ENCODE measurements at regions not wholly inside any gene's neighbourhood (a gene's known extent, or its start where the extent isn't known, plus 50 kb on each side); places are given as distances from the start of the nearest gene placed in this dataset.

DNA sequence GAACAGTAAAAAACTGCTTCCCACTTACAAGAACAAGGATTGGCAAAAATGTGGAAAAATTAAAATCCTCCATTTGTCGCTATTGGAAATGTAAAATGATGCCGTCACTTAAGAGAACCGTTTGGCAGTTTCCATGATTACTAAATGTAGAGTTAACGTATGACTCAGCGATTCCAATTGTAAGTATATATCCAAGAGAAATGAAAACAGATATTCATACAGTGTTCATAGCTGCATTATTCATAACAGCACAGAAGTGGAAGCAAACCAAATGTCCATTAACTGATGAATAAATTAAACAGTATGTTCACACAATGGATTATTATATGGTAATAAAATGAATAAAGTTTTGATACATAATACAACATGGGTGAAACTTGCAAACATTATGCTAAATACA is 971.0 kb downstream of the AMY1C start:
- no peak for DNase-seq

- no peak for DNase-seq
Observed at GRCh38 chr1:104726917-104727316, 977.2 kb downstream of the AMY1C start.

- no peak for DNase-seq
Observed at GRCh38 chr1:104733866-104734265, 984.2 kb downstream of the AMY1C start.

DNA sequence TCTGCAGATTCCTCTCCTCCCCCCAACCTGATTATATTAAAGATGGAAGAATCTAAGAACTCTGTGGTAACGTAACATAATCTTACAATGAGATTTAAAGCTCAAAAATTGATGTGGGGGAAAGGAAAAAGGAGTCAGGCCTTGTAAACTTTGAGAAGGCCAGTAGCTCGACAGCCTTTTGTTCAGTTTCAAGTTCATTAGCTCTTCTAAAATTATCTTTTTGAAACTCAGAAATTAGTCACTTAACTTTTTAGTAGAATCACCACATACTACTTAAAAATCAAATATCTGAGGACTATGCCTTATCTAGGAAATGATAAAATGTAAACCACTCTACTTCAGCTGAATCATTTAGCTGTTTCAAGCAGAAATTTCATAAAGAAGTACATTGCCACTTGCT is 996.2 kb downstream of the AMY1C start:
- no peak for DNase-seq

DNA sequence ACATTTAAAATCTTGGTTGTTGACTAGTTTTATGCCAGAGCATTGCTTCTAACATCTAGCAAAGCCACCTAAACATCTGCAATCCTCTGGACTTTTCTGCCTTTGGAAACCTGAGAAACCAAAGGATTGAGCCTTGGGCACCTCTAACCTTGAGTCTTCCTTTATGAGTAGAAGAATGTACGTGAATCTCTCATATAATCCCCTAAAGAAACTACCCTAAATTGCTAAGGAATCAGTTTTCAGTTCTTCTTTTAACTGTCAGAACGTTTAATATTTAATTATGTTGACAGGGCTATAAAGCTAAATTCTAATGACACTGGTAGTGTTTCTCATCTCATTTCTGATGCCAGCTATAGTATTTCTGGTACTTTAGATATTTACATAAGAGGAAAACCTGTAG is 997.3 kb downstream of the AMY1C start:
- no peak for DNase-seq

GRCh38 chr1:104760017-104760416 is 1010.3 kb downstream of the AMY1C start:
- no peak for DNase-seq

- no peak for DNase-seq
Observed at GRCh38 chr1:104761961-104762570, 1012.4 kb downstream of the AMY1C start.

DNA sequence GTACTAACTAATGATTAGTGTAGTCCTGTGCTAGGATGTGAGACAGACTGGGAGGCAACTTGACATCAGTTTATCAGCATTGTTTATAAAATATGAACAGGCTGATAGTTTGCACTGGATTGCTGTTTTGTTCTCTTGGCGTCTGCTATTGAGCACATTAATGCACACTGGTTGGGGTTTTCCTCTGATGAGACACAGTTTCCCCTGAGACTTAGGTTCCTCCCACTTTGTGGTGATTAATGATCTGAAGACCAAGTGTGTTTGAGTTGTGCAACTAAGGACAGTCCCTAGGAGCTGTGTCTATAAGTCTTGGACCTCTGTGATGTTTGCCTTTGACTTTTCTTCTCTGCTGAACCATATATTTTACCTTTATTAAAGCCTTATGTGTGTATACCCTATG is 1015.4 kb downstream of the AMY1C start:
- DNase-seq = no peak

DNA sequence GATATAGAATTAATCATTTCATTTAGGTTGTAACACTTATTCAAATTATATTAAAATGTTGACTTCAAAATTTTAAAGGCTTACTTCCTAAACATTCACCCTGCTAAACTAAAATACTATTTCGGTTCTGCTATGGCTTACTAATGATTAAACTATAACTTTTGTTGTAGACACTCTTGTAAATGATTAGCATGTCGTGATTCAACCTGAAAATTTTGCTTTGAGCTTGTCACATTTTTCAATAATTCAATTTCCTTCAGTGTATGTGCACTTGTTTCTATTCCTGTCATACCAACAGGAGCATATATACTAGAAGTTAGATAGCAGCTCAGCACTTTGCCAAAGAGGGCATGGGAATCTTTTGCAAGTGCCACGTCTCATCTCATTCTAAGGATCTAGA is 1018.8 kb downstream of the AMY1C start:
- no peak for DNase-seq

DNA sequence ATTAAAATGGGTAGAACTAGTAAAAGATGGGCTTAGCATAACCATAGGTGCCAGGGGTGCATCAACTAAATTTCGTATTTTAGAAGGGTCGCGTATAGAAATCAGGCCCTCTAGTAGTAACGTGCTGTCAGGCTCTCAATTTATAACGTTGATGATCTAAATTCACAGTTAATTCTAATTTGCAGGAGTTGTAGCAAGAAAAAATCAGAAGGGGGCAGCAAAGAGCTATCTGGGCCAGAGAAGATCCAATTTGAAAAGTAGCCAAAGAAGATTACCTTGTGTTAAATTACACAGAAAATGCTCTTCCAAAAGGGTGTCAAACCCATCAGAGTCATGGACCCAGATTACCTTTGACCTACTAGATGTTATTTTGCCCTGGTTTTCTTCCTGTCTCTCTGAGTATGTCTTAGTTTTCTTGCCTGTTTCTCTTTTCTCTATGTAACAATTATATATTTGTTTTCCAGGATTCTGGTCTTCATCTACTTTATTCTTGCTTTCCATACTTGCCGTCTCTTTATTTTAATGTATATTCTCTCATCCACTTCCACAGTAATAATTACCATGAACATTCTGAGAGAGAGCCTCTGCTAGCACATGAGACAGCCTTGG is 1030.9 kb downstream of the AMY1C start:
- no peak for DNase-seq

DNA sequence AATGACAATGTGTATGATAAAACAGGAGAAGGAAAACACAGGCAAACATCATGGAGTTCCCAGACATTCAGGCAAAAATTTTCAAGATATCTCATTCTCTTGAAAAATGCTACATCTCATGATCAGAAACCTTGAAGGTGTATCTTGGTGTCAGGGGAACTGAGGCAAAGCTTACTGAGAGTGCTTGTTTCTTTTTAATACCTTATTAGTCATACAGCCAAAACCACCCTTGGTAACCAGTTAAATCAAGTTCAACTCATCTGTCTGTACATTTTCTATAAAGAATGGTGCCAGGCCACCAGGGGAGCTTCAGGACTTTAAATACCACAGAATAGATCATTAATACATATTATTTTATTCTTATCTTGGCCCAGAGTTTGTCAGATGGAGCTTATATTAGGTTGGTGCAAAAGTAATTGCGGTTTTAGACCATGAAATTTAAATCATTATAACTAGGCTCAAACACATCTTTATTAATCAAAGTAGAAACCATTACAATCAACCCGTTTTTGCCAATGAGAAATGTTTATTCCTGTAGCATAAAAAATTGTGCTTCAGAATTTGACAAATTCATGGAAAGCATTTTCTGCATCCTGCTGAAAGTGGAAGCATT is 1036.0 kb downstream of the AMY1C start:
- DNase-seq = no peak

DNA sequence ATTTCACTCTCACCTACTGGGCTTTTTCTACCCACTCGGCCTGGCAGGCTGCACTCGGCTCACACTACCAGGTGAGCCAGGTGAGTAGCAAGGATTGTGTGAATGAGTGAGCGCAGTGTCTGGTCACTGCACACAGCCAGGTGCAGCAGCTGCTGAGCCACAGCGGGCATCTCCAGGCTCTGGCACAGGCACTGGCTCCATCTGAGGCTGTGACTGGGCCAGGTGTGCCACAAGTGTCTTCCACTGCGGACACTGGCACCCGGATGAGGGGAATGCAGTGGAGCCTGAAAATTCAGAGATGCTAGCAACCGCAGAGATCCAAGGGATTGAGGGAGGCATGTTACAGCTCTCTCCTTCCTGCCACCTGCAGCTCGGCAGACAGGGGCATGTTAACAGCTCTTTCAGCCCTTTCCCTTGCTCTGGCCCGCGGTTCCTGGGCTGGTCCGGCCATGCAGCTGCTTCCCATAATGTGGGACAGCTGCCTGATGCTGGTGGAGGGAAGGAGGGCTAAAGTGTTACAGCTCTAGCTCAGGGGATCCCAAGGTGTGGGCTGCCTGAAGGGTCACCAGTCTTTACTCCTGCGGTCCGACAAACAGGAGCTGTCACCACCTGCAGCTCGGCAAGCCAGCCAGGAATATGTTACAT is 1038.3 kb downstream of the AMY1C start:
- no peak for DNase-seq

- DNase-seq = no peak
Observed at GRCh38 chr1:104791030-104791429, 1041.3 kb downstream of the AMY1C start.

GRCh38 chr1:104794035-104794434 is 1044.3 kb downstream of the AMY1C start:
- DNase-seq = no peak

DNA sequence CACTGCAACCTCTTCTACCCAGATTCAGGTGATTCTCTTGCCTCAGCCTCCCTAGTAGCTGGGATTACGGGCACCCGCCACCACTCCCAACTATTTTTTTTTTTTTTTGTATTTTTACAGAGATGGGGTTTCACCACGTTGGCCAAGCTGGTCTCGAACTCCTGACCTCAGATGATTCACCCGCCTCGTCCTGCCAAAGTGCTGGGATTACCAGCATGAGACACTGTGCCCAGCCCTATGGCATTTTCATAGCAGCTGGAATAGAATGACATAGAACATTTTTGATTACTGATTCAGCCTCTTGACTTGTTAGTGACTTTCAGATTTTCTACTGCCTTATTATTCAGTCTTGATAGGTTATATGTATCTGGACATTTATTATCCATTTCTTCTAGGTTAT is 1046.2 kb downstream of the AMY1C start:
- no peak for DNase-seq

GRCh38 chr1:104797982-104798381 is 1048.3 kb downstream of the AMY1C start:
- no peak for DNase-seq

GRCh38 chr1:104801344-104801743 is 1051.6 kb downstream of the AMY1C start:
- no peak for DNase-seq

GRCh38 chr1:104804147-104804546 is 1054.4 kb downstream of the AMY1C start:
- DNase-seq = no peak

- no peak for DNase-seq
Observed at GRCh38 chr1:104807590-104807989, 1057.9 kb downstream of the AMY1C start.

DNA sequence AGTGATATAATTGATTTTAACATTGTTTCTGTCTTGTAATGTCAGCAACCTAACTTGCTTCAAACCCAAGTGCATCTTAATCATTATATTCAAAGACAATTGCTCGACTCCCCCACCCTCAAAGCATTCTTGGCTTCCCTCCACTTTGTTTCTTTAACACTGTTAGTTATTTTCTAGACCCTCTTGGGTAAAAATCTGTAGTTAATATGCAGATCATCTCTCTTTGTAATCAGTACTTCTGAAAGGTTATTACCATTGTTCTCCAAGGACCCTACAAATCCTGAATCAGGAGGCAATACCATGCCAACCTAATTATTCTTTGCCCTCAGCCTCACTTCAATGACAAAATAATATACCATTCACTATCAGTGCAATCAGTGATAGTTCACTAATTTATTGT is 1075.7 kb downstream of the AMY1C start:
- DNase-seq = no peak

- DNase-seq = no peak
Observed at GRCh38 chr1:104830534-104830933, 1080.8 kb downstream of the AMY1C start.

DNA sequence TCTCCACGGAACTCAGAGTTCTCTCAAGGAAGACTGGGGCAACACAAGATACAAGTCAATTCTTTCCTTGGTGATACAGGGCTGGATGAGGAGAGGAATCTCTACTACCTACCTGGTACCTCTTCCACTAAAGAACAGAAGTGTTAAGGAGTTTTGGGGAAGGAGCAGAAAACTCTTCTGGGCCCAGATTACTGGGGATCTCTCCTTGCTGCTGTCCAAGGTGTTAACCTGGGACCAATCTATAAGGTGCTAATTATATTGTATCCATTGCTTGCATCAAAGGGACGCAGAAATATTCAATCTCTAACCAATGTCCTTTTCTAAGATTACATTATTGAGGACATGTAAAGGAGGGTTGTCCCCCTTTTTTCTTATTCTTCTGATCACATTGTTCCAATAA is 1102.5 kb downstream of the AMY1C start:
- no peak for DNase-seq

GRCh38 chr1:104853276-104853675 is 1103.6 kb downstream of the AMY1C start:
- DNase-seq = no peak

DNA sequence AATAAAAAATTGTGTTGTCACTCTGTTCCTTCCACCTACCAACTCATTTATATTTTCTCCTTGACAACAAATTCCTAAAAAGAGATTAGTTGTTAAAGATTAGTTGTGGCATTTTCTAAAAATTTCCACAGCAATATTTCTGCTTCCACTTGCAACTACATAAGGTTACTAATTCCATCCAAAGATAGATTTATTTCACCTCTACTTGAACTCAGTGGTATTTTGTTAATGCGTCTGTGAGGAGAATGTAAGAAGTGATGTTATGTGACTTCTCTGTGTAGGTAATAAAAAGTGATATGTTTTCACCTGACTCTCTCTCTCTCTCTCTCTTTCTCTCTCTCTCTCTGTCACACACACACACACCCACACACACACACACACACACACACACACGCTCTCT is 1104.8 kb downstream of the AMY1C start:
- no peak for DNase-seq

Measured in T-helper 1 cell (primary cell).